ENCODE measurements at regions not wholly inside any gene's neighbourhood (a gene's known extent, or its start where the extent isn't known, plus 50 kb on each side); places are given as distances from the start of the nearest gene placed in this dataset.
A peak's percentile ranks its signal among the peaks of the same experiment; 100 is the strongest.

- Histone ChIP-seq H4K20me1 (replicated peaks in 1 of 2; ENCODE audit: control insufficient read depth in 1 of 2, insufficient read depth in 2 of 2, low read length in 2 of 2) (no peaks in the 10 kb centered on the region), H2BK5ac (ENCODE audit: low read depth, low read length) (no peak overlapping the region), H3K56ac (replicated peaks; ENCODE audit: insufficient read length, low read depth, low read length) (no peak overlapping the region), H3K27me3 (replicated peaks in 1 of 4; ENCODE audit: control insufficient read depth in 3 of 4, extremely low read depth in 1 of 4, insufficient read depth in 3 of 4, low read length in 3 of 4) (no peaks in the 10 kb centered on the region), H3K9ac (replicated peaks in 1 of 4; ENCODE audit: extremely low read depth in 1 of 4, low read depth in 3 of 4, low read length in 3 of 4) (no peak overlapping the region), H3K4me1 (replicated peaks in 1 of 4; ENCODE audit: control insufficient read depth in 3 of 4, insufficient read depth in 4 of 4, low read length in 3 of 4) (peaks cover 0 to 2% (median 0%) of the 10 kb centered on the region in 4 experiments; a peak in 1 of 7 replicates), H3K9me3 (ENCODE audit: insufficient read depth in 2 of 2, low read depth in 1 of 2, low read length in 1 of 2) (no peaks in the 10 kb centered on the region), H3K4ac (replicated peaks; ENCODE audit: insufficient read length, low read depth, low read length) (no peak overlapping the region), H4K8ac (ENCODE audit: extremely low read depth, insufficient read depth, low read length) (no peak overlapping the region), H3K79me1 (ENCODE audit: low read depth, low read length) (no peaks in the 10 kb centered on the region), H4K5ac (ENCODE audit: insufficient read length, low read depth, low read length) (no peak overlapping the region), H2AK5ac (ENCODE audit: low read depth, low read length) (no peak overlapping the region), H2BK120ac (replicated peaks; ENCODE audit: low read depth, low read length) (no peak overlapping the region), H3K4me2 (ENCODE audit: insufficient read depth in 1 of 2, low read depth in 2 of 2, low read length in 2 of 2) (no peak overlapping the region), H3K79me2 (ENCODE audit: control insufficient read depth in 1 of 2, insufficient read depth in 2 of 2, low read length in 2 of 2) (no peaks in the 10 kb centered on the region), H3K18ac (ENCODE audit: extremely low read depth, low read length) (no peak overlapping the region), H2AFZ (ENCODE audit: low read length) (no peak overlapping the region), H2BK15ac (ENCODE audit: low read length) (no peak overlapping the region), H2BK20ac (ENCODE audit: low read length) (no peak overlapping the region), H3K27ac (ENCODE audit: low read depth, low read length) (no peak overlapping the region), H4K91ac (replicated peaks; ENCODE audit: insufficient read length, low read length) (no peak overlapping the region), H3K36me3 (ENCODE audit: control insufficient read depth in 2 of 4, insufficient read depth in 4 of 4, low read length in 3 of 4) (no peaks in the 10 kb centered on the region), H3K14ac (ENCODE audit: insufficient read length) (no peak overlapping the region), H2BK12ac (ENCODE audit: low read depth, low read length) (no peak overlapping the region), H3K4me3 (ENCODE audit: extremely low read depth in 1 of 4, insufficient read depth in 2 of 4, low read depth in 3 of 4, low read length in 4 of 4) (no peak overlapping the region), H3K23me2 (ENCODE audit: low read depth, low read length) (no peaks in the 10 kb centered on the region; the same call in 1 of the 2 replicates), H3K23ac (ENCODE audit: insufficient read length) (no peak overlapping the region)
- DNase-seq (ENCODE audit: low read depth in 1 of 2, low spot score in 2 of 2) (no peak), FAIRE-seq (no peak)
- no peak for TF ChIP-seq TAF7 (optimal IDR thresholded peaks at IDR 0.05; ENCODE audit: borderline replicate concordance, low read depth, low read length)
- 0 out of 2 replicates have a peak, but pooled peaks have one; percentile 16 for TF ChIP-seq E2F6 (IDR thresholded peaks at IDR 0.05)
- TF ChIP-seq GTF2F1 (IDR thresholded peaks at IDR 0.05; ENCODE audit: borderline replicate concordance, low read depth, low read length) = no peak
- no peak for TF ChIP-seq CBX8 (IDR thresholded peaks at IDR 0.05; ENCODE audit: borderline replicate concordance, low read depth, low read length)
- TF ChIP-seq FOSL1 (IDR thresholded peaks at IDR 0.05; ENCODE audit: insufficient read depth, low read depth, low read length) = no peak
- TF ChIP-seq SP4 (IDR thresholded peaks at IDR 0.05; ENCODE audit: low read length) = no peak
- ChIA-PET POLR2A (ENCODE audit: partially characterized antibody) (no interaction called here), CTCF (ENCODE audit: partially characterized antibody) (interaction anchor here (0.8 to 1.1 kb wide), 3 partner anchors 12 to 82 kb away, joined by 3 to 4 read pairs (median 3); no protein-coding TSS in a partner anchor)
- WGBS, 2 experiments (ENCODE audit: extremely low coverage in 1 of 2, insufficient coverage in 1 of 2, insufficient read length in 1 of 2, insufficient replicate concordance in 2 of 2, low coverage in 1 of 2, low lambda C conversion rate in 2 of 2, missing lambda C conversion rate in 1 of 2) = 95% methylated on average over 3 of the region's 3 CpGs; no CpG with 5 or more reads in 1 of the 2 experiments
Observed at GRCh38 chr1:222028116-222028515, 286.2 kb upstream of the DUSP10 start.

All from H1 (cell line).